Skeletal muscle cell (primary cell): ENCODE measurements at regions not wholly inside any gene's neighbourhood (a gene's known extent, or its start where the extent isn't known, plus 50 kb on each side); places are given as distances from the start of the nearest gene placed in this dataset.
"Not testable (repeated sequence)": the region's sequence is repeated elsewhere in the genome, so short reads cannot be mapped to it uniquely, and the experiment has no call there.

Experiments used
- DNase-seq: peaks from one replicate; pipeline ENCODE4 v3.0.0-alpha.2; 2010; ENCODE audit warnings: low read depth
- H3K4me3 ChIP-seq: 2 replicates; pipeline ENCODE4 v1.5.1; 2011; ENCODE audit warnings: low read depth, mild to moderate bottlenecking, control low read depth, low read length, moderate library complexity

DNA sequence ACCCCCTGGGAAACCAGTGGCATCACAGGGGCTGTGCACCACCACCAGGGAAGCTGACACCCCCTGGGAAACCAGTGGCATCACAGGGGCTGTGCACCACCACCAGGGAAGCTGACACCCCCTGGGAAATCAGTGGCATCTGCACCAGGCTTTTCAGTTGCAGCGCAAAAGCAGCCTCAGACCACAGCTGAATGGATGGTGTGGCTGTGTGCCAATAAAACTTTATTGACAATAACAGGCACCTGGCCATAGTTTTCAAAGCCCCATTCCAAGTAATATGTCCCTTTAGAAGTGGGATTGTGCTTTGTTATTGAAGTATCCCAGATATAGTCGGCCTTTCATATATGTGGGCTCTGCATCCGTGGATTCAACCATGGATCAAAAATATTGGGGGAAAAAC lies 146.3 kb upstream of the HDAC4 start:
- not testable (repeated sequence) for DNase-seq, H3K4me3 ChIP-seq

DNA sequence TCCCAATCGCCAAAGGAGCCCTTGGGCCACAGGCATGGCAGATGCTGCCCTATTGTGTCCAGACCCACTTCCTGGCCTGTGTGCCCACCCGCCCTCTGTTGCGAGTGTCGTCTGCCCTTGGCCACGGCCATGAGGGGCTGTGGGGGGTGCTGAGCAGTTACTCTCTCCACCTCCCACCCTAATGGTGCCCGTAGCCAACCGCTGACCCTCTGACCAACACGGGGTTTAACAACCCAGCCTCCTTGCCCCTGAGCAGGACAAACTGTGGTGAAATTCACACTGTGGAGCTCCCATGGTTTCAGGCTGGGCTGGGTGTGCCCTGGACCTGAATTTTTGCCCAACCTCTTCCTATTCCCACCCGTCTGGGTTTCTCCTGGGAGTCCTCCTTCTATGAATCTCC lies 145.7 kb upstream of the HDAC4 start:
- no peak overlapping the region for H3K4me3 ChIP-seq
- no peak for DNase-seq

DNA sequence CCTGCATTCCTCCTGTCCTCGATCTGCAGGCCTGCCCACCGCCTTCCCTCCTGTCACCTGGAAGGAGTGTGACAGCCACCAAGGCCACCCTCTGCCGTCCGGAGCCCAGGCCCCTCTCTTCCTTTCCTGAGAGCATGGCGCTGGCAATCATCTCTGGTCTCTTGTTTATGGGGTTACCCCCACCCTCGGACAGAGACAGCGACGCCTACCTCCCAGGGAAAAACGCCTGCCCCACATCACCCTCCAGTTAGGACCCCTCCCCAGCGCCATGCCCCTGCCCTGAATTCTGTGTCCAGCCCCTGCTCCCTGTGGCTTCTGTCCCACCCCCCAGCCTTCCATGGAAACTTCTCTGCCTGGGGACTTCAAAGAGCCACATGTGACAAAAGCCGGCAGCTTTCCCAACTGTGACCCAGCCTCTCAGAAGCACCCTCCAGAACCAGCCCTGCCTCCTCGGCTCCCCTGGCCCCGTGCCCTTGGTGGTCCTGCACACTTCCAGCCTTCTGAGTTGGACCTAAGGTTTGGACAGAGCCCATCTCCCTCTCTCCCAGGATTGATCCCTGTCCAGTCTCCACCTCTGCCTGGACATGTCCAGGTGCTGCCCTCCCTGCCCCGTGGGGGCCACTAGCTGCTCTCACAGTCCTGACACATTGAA lies 145.0 kb upstream of the HDAC4 start:
- no peak overlapping the region for H3K4me3 ChIP-seq

DNA sequence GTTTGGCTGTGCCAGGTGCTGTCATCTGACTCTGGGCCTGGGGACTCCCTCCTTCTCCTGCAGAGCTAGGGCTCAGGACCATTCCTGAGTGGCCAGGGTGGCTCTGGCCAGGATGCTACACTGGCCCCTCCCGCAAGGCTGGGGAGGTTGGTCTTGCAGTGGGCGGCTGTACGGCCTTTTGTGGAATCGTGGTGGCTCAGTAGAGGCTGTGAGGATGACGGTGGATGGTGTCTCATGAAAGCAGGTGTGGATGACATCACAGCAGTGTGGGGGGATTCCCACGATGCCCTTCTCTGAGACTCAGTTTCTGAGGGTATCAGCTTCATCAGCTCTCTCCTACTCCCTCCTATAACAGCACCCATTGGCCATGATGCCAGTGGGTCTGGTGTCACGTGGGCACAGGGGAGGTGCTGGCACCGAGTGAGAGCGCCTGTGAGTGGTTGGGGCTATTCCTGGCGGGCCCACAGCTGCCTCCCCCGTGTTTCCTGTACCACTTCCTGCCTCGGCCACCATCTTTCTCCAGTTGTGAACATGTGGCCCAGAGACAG lies 144.2 kb upstream of the HDAC4 start:
- DNase-seq: no peak
- H3K4me3 ChIP-seq: no peak overlapping the region

More for the DNA sequence above, 145.0 kb upstream of the HDAC4 start:
- DNase-seq: no peak

DNA sequence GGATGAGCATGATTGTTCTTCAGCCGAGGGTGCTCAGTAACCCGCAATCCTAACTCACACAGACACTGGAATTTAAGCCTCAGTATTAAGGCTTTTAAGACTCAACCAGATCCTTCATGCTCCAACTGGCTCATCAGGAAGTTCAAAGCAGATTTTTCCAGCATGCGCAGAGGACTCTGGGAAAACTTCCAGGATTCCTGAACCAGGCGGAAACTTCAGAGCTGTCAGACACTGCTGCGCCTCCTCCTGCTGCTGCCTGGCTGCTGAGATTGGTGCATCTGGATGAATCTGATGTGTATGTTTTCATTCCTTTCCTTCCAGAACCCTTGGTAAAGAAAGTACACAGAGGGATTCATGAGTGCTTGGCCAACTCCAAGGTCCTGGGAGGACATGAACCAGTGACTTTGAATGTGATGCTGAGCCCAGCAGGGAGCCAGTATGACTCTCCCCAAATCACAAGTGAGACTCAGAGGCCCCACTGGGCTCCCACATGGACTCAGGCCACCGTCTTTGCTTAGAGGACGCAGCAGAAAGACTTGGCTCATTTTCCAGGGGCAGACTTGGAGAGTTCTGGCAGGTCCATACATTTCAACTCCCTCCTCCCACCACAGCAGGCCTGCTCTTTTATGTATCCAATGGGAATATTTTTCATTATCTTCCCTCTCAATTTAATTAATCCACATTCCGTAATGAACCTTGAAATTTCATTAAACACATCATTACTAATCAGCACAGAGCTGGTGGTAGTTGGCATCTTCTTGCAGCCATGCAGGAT lies 143.5 kb upstream of the HDAC4 start:
- H3K4me3 ChIP-seq: no peak overlapping the region
- no peak for DNase-seq

DNA sequence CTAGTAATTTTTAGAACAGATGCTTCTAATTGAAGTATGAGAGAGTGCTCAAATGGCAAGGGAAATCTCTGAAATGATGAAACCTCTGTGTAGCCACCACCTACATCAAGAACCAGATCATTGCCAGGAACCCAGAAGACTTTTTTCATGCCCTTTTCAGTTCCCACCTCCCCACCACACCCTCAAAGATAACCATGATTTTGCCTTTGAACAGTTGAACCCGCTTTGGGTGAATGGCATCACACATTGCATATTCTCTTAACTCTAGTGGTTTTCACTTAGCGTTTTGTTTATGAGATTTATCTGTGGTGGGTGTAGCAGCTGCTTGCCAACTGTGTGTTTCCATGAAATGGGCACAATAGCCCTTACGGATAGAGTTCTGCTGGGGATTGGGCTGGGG lies 142.9 kb upstream of the HDAC4 start:
- DNase-seq: no peak
- no peak overlapping the region for H3K4me3 ChIP-seq

DNA sequence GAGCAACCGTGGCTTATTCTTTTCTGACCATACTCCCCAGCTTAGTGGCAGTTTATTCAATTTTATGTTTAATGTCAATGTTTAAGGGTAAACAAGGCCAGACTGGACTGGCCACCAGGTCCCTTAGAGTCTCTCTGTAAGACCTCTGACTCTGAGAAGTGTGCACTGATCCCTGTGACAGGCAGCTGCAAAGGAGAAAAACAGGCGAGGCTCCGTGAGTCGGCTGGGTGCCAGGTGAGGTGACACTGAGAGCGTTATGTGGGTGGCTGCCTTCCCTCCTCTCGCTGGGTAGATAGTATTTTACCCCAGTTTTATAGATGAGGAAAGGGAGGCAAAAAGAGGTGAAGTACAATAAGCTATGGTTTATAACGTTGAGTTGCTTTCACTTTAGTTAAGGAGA lies 139.4 kb upstream of the HDAC4 start:
- H3K4me3 ChIP-seq: no peak overlapping the region
- no peak for DNase-seq

DNA sequence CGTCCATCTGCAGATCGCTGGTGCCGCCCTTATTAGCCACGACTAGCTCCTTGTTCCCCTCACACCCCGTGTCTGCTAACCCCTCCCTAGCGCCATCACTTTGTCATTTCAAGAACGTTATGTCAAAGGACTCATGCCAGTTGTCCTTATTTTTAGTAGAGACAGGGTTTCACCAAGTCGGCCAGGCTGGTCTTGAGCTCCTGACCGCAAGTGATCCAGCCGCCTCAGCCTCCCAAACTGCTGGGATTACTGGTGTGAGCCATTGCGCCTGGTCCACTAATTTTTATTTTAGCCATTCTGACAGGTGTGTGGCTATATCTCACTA lies 138.9 kb upstream of the HDAC4 start:
- no peak overlapping the region for H3K4me3 ChIP-seq
- DNase-seq: no peak

DNA sequence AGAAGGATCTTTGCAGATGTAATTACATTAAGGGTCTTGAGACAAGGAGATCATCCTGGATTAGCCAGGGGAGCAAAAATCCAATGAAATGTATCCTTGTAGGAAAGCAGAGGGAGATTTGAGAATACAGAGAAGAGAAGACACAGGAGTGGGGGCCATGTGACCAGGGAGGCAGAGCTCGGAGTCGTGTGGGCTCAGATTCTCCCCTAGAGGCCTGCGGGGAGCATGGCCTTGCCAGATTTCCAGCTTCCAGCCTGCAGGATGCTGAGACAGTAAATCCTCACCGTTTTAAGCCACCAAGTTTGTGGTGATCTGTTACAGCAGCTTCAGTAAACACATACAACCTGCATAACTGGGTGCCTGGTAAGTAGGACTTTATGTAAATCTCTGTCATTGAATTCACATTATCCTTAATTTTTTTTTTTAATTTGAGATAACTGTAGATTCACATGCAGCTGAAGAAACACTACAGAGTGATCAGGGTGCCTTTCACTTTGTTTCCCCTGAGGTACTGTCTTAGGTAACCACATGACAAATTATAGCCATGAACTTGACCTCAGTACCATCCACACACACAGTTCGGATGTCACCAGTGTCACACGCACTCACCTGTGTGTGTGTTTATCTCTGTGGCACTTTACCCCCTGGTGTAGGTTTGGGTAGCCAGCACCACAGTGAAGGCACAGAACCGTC lies 138.4 kb upstream of the HDAC4 start:
- DNase-seq: no peak
- H3K4me3 ChIP-seq: no peak overlapping the region

DNA sequence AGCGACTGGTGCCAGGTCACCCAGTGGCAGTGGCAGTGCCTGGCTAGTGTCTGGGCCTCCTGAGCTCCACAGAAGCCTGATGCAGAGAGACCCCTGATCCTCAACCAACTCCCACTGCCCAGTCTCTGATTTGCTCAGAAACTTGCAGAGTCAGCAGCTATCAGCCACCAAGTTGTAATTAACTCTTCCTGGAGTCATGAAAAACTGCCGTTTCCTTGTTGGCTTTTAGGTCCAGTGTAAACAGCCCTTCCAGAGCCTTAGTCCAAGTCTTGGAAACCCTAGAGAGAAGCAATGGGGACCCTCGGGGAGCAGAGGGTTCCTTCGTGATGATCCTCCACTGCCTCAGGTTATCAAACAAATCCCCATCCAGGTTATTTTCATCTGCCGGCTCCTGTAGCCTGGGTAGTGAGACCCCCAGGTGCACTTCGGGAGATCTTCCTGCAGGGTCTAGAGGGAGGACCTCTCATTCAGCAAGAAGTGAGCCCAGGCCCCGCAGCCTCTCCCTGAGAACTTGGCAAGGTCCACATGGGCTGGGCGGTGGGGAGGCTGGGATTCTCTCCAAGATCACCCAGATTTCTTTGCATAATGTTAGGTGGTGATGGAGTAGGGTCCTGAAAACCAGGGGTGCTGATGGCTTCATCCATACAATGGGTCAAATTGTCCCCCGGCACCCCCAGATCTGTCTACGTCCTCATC lies 137.7 kb upstream of the HDAC4 start:
- no peak overlapping the region for H3K4me3 ChIP-seq
- no peak for DNase-seq

DNA sequence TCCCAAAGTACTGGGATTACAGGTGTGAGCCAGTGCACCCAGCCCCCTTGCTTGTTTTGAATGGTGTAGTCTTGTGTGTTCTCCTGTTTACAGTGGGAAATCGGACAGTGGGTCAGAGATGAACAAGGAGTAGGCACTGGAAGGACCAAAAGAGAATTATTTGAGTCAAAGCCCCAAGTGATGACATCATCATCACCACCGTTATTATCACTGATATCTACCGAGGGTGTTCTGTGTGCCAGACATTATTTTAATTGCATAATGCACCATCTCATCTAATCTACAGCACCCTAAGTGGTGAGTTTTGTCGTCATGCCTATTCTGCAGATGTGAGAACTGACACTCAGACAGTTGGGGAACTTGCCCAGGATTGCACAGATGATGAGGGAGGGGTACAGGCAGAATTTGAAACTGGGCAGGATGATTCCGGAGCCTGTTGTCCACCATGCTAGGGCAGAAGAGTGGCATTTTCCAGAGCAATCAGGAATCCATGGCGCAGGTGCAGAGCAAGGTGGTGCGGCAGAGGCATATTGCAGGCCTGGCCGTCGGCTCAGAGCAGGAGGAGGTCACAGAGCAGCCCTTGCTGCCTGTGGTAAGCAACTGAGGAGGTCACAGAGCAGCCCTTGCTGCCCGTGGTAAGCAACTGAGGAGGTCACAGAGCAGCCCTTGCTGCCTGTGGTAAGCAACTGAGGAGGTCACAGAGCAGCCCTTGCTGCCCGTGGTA lies 137.0 kb upstream of the HDAC4 start:
- DNase-seq: no peak

DNA sequence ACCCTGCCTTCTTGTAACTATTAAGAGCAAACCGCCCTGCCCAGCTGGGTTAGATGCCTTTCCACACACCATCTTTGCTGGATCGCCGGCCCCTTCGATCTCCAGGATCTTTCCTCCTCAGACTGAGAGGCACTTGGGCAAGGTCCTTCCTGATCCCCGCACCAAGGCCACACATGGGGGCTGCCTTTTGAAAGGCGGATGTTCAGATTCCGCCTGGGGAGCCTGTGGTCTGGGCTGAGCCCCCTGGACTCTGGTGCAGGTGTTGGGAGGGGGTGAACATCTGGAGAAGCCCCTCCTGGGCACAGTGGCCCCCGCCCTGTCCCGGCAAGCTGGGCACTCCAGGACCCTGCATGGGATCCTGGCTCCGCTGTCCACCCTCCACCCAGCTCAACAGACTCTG lies 135.4 kb upstream of the HDAC4 start:
- no peak for DNase-seq
- no peak overlapping the region for H3K4me3 ChIP-seq

More for the DNA sequence above, 137.0 kb upstream of the HDAC4 start:
- no peak overlapping the region for H3K4me3 ChIP-seq

DNA sequence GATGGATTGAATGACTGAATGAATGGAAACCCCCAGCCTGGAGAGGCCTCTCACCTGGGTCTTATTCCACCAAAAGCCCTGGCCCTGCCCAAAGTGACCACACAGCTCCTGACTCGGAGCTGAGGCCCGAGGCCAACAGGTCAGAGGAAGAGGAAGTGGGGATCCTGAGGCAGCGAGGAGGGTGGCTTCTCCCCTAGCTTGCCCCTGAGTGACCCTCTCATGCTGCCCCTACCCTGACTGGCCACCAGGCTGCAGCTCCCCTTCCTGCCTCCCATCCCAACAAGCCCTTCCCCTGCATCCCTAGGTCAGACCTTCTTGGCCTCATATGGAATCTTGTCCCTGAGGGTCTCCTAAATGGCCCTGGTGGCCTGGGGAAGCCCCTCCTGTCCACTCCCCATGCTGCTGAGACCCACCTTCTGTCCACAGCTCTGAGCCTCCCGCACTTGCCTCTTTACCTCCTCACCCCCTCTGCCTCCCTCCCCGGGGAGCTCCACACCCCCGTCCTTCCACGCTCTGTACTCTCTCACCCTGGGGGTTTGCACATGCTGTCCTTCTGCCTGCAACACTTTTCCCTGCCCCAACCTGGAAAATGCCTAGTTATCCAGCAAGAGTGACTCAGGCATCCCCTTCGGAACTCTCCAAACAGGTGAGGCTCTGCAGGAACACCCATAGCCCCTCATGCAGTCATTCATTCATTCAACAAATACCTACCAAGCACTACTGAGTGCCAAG lies 134.8 kb upstream of the HDAC4 start:
- DNase-seq: no peak
- no peak overlapping the region for H3K4me3 ChIP-seq

DNA sequence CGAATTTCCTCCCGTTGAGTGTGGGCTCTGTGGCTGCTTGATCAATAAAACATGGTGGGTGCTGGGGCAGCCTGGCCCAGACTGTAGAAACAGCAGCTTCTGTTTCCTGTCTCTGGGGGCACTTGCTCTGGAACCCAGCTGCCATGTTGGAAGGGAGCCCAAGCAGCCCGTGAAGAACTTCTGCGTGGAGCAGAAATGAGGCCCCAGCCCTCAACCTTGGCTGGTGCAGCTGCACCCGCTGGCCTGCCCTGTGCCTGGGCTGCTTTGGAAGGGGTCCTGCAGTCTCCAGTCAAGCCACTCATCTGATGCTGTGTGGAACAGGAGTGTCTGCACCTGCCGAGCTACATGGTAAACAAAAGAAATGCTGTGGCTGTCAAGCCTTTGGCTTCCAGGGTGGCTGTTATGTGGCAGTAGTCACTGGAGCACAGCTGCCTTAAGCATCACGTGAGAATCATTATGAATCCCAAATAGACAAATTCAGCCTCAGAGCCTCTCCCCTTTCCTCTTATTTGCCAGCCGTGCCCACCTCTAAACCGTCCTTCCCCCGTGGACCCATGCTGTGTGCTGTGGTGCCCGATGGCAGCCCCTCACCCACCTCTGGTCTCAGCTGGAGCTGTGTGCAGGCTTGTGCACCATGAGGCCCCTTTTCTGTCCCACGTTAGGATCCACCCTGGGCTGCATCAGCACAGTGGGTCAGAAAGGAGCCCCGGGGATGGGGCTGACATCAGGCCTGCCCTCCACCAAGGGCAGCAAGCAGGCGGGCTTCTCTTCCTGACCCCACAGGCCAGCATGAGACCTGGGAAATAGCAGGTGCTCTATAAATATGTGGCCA lies 134.0 kb upstream of the HDAC4 start:
- no peak overlapping the region for H3K4me3 ChIP-seq
- DNase-seq: no peak

DNA sequence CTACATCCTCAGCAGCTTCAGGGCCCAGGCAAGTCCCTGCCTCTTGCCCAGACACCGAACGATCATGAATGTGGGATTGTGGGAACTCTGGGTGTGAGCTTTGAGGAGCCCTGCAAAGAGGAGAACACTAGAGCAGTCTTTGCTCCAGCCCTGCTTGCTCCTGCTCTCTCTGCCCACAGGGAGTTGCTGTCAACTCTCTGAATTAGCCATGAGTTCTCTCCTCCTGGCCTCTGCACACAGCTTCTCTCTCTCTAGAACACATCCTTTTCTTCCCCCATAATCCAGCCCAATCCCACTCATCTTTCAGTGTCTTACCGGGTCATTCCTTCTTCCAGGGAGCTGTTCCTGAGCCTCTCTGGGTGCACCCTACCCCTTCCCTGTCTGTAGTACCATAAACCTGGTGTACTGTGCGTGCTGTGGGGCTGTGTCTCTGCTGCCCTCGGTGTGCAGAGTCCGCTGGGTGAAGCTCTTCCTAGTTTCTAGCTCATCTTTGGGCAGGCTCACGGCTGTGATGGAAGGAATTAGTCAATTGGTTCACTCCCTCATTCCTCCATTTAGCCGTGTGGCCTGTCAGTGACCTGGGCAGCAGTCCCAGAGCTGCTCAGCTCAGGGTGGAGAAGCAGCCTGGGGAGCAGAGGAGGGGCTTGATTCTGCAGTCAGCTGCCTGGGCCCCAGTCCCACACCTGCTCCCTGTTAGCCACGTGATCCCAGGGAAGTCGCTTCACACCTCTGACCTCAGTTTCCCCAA lies 132.9 kb upstream of the HDAC4 start:
- DNase-seq: no peak
- no peak overlapping the region for H3K4me3 ChIP-seq

DNA sequence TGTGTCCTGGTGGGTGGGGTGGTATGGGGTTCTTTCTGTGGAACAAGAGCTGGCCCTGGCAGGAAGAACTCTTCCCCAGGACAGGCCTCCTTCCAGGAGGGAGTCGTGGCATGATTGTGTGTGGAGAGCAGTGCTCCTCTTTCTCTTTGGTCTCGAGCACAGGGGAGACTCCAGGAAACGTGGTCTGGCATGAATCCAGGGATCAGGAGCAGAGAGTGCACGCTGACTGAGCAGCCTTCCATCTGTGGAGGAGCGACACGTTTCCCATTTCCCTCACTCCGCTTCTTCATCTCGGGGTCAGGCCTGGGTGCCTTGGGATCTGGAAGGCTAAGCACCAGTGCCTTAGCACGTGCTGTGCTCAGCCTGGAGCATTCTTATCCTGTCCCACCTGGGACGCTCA lies 132.0 kb upstream of the HDAC4 start:
- H3K4me3 ChIP-seq: no peak overlapping the region
- no peak for DNase-seq

DNA sequence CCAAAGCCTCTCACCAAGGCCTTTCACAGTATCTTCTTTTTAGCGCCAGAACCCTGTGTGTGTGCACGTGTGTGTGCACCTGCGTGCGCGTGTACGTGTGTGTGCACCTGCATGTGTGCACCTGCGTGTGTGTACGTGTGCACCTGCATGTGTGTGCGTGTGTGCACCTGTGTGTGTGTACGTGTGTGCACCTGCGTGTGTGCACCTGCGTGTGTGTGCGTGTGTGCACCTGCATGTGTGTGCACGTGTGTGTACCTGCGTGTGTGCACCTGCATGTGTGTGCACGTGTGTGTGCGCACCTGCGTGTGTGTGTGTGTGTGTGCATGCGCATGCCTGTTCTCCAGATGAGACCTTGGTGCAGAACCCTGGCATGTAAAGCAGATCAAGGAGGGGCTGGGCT lies 131.4 kb upstream of the HDAC4 start:
- no peak overlapping the region for H3K4me3 ChIP-seq
- DNase-seq: no peak
